ENCODE measurements at regions not wholly inside any gene's neighbourhood (a gene's known extent, or its start where the extent isn't known, plus 50 kb on each side); places are given as distances from the start of the nearest gene placed in this dataset.

DNA sequence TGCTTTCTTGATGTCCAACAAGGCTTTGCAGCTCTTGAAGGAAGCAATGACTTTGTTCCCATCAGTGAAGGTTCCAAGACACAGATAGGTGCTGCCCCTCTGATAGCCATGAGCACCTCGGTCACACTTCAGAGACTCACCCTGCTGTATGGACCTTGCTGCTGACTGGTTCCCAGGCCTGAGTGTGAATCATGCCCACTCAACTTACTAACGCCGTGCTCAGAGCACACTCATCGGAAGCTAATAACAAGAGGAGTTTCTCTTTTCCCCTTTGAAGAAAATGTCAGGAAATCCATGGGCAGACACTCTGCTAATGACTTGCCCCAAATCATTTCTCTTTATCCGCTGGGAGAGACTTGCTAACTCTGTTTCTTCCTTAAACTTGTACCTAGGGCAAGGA lies 83.8 kb upstream of the ARL4C start:
- H3K4me1 ChIP-seq (ENCODE audit: insufficient read depth, low read length, severe bottlenecking) = no peaks in the 10 kb centered on the region
- no peak overlapping the region for H3K4me2 ChIP-seq (ENCODE audit: low read length)
- no peaks in the 10 kb centered on the region for H3F3A ChIP-seq (ENCODE audit: insufficient read depth, low read length)
- no peaks in the 10 kb centered on the region for H3K79me2 ChIP-seq (ENCODE audit: insufficient read depth, low read length)
- no peaks in the 10 kb centered on the region for H3K27me3 ChIP-seq (ENCODE audit: insufficient read depth, low read length)
- no peaks in the 10 kb centered on the region for H3K9me3 ChIP-seq (ENCODE audit: low read length)
- H3K4me3 ChIP-seq (ENCODE audit: low read depth, low read length, poor library complexity, severe bottlenecking) = no peak overlapping the region
- no peak overlapping the region for H3K9ac ChIP-seq (ENCODE audit: low read length)
- no peaks in the 10 kb centered on the region for H3K36me3 ChIP-seq (ENCODE audit: insufficient read depth, low read length)
- H3K9me2 ChIP-seq (ENCODE audit: low read depth, low read length) = no peaks in the 10 kb centered on the region
- H2AFZ ChIP-seq (ENCODE audit: low read length) = no peak overlapping the region
- no peak overlapping the region for H3K27ac ChIP-seq (ENCODE audit: low read depth, low read length, poor library complexity, severe bottlenecking)
- H4K20me1 ChIP-seq (ENCODE audit: insufficient read depth, low read length) = no peaks in the 10 kb centered on the region
- TF ChIP-seq, protein P1, sequence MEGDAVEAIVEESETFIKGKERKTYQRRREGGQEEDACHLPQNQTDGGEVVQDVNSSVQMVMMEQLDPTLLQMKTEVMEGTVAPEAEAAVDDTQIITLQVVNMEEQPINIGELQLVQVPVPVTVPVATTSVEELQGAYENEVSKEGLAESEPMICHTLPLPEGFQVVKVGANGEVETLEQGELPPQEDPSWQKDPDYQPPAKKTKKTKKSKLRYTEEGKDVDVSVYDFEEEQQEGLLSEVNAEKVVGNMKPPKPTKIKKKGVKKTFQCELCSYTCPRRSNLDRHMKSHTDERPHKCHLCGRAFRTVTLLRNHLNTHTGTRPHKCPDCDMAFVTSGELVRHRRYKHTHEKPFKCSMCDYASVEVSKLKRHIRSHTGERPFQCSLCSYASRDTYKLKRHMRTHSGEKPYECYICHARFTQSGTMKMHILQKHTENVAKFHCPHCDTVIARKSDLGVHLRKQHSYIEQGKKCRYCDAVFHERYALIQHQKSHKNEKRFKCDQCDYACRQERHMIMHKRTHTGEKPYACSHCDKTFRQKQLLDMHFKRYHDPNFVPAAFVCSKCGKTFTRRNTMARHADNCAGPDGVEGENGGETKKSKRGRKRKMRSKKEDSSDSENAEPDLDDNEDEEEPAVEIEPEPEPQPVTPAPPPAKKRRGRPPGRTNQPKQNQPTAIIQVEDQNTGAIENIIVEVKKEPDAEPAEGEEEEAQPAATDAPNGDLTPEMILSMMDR (IDR thresholded peaks at IDR 0.05; ENCODE audit: low read length) = no peak
- no peak for TF ChIP-seq EZH2 (IDR thresholded peaks at IDR 0.05; ENCODE audit: borderline replicate concordance, low read length)

DNA sequence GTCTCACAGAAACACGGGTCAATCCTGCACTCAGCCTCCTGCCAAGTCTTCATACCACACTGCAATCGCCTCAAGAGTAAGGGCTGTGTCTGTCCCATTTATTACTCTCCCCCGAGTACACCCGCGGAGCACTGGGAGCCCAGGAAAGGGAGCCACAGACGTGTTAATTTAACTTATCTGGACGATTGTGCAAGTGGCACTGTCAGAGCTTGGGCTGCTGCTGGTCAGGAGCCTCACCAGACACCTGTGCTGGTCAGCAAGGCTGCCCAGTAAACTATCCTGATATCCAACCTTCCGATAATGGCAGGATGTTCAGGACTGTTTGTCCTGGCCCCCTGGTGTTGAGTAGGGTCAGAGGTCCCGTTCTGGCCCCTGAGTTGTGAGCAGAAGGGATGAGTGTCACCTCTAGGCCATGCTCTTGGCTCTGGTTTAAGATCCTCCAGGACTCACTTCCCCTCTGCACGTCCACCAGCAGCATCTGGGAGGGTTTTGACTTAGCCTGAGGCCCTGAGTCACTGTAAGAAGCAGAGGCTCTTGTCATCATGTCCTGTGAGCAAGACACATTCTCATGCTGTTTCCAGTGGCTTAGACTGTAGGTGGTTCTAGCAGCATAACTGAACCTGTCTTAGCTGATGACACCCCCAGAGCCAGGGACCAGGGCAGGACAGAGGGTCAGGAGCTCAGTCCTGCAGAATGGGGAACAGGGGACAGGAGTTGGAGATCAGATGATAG lies 82.5 kb upstream of the ARL4C start:
- Histone ChIP-seq H3K4me3 (ENCODE audit: low read depth, low read length, poor library complexity, severe bottlenecking) (no peak overlapping the region), H2AFZ (ENCODE audit: low read length) (no peak overlapping the region), H3K79me2 (ENCODE audit: insufficient read depth, low read length) (no peaks in the 10 kb centered on the region), H3K9me2 (ENCODE audit: low read depth, low read length) (no peaks in the 10 kb centered on the region), H3K4me1 (ENCODE audit: insufficient read depth, low read length, severe bottlenecking) (no peaks in the 10 kb centered on the region), H3K9me3 (ENCODE audit: low read length) (no peaks in the 10 kb centered on the region), H3K4me2 (ENCODE audit: low read length) (no peak overlapping the region), H4K20me1 (ENCODE audit: insufficient read depth, low read length) (no peaks in the 10 kb centered on the region), H3K36me3 (ENCODE audit: insufficient read depth, low read length) (no peaks in the 10 kb centered on the region), H3F3A (ENCODE audit: insufficient read depth, low read length) (no peaks in the 10 kb centered on the region), H3K9ac (ENCODE audit: low read length) (no peak overlapping the region), H3K27me3 (ENCODE audit: insufficient read depth, low read length) (no peaks in the 10 kb centered on the region), H3K27ac (ENCODE audit: low read depth, low read length, poor library complexity, severe bottlenecking) (no peak overlapping the region)
- TF ChIP-seq, protein P1 (IDR thresholded peaks at IDR 0.05; ENCODE audit: low read length) = no peak

DNA sequence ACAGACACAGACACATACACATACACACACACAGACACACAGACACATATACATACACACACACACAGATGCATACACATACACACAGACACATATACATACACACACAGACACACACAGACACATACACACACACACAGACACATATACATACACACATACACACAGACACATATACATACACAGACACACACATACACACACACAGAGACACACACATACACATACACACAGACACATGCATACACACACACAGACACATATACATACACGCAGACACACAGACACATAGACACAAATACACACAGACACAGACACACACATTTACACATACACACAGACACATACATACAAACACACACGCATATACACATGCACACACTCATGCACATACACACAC lies 81.5 kb upstream of the ARL4C start:
- Histone ChIP-seq H3K4me3 (ENCODE audit: low read depth, low read length, poor library complexity, severe bottlenecking) (no peak overlapping the region), H2AFZ (ENCODE audit: low read length) (no peak overlapping the region), H3K9me2 (ENCODE audit: low read depth, low read length) (no peaks in the 10 kb centered on the region), H3K4me2 (ENCODE audit: low read length) (no peak overlapping the region), H3K4me1 (ENCODE audit: insufficient read depth, low read length, severe bottlenecking) (no peaks in the 10 kb centered on the region), H3K36me3 (ENCODE audit: insufficient read depth, low read length) (no peaks in the 10 kb centered on the region), H3K27me3 (ENCODE audit: insufficient read depth, low read length) (no peaks in the 10 kb centered on the region), H3K9me3 (ENCODE audit: low read length) (no peaks in the 10 kb centered on the region), H3K9ac (ENCODE audit: low read length) (no peak overlapping the region), H3K79me2 (ENCODE audit: insufficient read depth, low read length) (no peaks in the 10 kb centered on the region), H4K20me1 (ENCODE audit: insufficient read depth, low read length) (no peaks in the 10 kb centered on the region), H3K27ac (ENCODE audit: low read depth, low read length, poor library complexity, severe bottlenecking) (no peak overlapping the region), H3F3A (ENCODE audit: insufficient read depth, low read length) (no peaks in the 10 kb centered on the region)
- TF ChIP-seq, protein P1 (IDR thresholded peaks at IDR 0.05; ENCODE audit: low read length) = no peak

Data from OCI-LY1 (cell line).